ENCODE measurements at regions not wholly inside any gene's neighbourhood (a gene's known extent, or its start where the extent isn't known, plus 50 kb on each side); places are given as distances from the start of the nearest gene placed in this dataset.
A peak's percentile ranks its signal among the peaks of the same experiment; 100 is the strongest.

- no peak for DNase-seq (ENCODE audit: low spot score)
- WGBS (ENCODE audit: low lambda C conversion rate, missing lambda C conversion rate): 79% methylated on average over 1 of the region's 1 CpG
- H3K9me3 ChIP-seq (ENCODE audit: low read depth): no peaks in the 10 kb centered on the region
- H3K4me1 ChIP-seq (ENCODE audit: insufficient read depth): peaks cover 8% of the 10 kb centered on the region
- no peak overlapping the region for H2AFZ ChIP-seq
- H3K4me3 ChIP-seq: no peak overlapping the region
- TF ChIP-seq EZH2phosphoT487 (IDR thresholded peaks at IDR 0.05; ENCODE audit: low read depth, severe bottlenecking, unreplicated experiment): no peak
- no peak for TF ChIP-seq EZH2 (IDR thresholded peaks at IDR 0.05; ENCODE audit: borderline replicate concordance)
- TF ChIP-seq CTCF (IDR thresholded peaks at IDR 0.05; ENCODE audit: poor library complexity): no peak
- no peaks in the 10 kb centered on the region for H3K79me2 ChIP-seq
- no peaks in the 10 kb centered on the region for H3K9me2 ChIP-seq (replicated peaks; ENCODE audit: insufficient read depth)
- no peak overlapping the region for H3K4me2 ChIP-seq
- H3K27me3 ChIP-seq: no peaks in the 10 kb centered on the region
- no peaks in the 10 kb centered on the region for H4K20me1 ChIP-seq (ENCODE audit: insufficient read depth, poor library complexity, severe bottlenecking)
- peak overlapping the region; percentile 50 for H3K27ac ChIP-seq
- H3K36me3 ChIP-seq (replicated peaks; ENCODE audit: insufficient read depth, low read depth): no peaks in the 10 kb centered on the region
Measured at GRCh38 chr1:229164348-229164747, 106.6 kb upstream of the RAB4A start.

- H3K4me2 ChIP-seq: no peak overlapping the region
- no peak overlapping the region for H2AFZ ChIP-seq
- TF ChIP-seq CTCF (IDR thresholded peaks at IDR 0.05; ENCODE audit: poor library complexity) (no peak), EZH2phosphoT487 (IDR thresholded peaks at IDR 0.05; ENCODE audit: low read depth, severe bottlenecking, unreplicated experiment) (no peak), EZH2 (IDR thresholded peaks at IDR 0.05; ENCODE audit: borderline replicate concordance) (no peak)
- H3K79me2 ChIP-seq: no peaks in the 10 kb centered on the region
- H3K4me3 ChIP-seq: no peak overlapping the region
- H3K27ac ChIP-seq: peak overlapping the region; percentile 50
- 80% methylated on average over 12 of the region's 12 CpGs for WGBS (ENCODE audit: low lambda C conversion rate, missing lambda C conversion rate)
- no peaks in the 10 kb centered on the region for H3K9me2 ChIP-seq (replicated peaks; ENCODE audit: insufficient read depth)
- no peaks in the 10 kb centered on the region for H4K20me1 ChIP-seq (ENCODE audit: insufficient read depth, poor library complexity, severe bottlenecking)
- peaks cover 9% of the 10 kb centered on the region for H3K4me1 ChIP-seq (ENCODE audit: insufficient read depth)
- no peak for DNase-seq (ENCODE audit: low spot score)
- no peaks in the 10 kb centered on the region for H3K9me3 ChIP-seq (ENCODE audit: low read depth)
- no peaks in the 10 kb centered on the region for H3K36me3 ChIP-seq (replicated peaks; ENCODE audit: insufficient read depth, low read depth)
- no peaks in the 10 kb centered on the region for H3K27me3 ChIP-seq
Measured at GRCh38 chr1:229164836-229165735, 105.8 kb upstream of the RAB4A start.

- Histone ChIP-seq H3K4me1 (ENCODE audit: insufficient read depth) (peaks cover 17% of the 10 kb centered on the region), H3K4me3 (no peak overlapping the region), H3K36me3 (replicated peaks; ENCODE audit: insufficient read depth, low read depth) (no peaks in the 10 kb centered on the region), H4K20me1 (ENCODE audit: insufficient read depth, poor library complexity, severe bottlenecking) (no peaks in the 10 kb centered on the region), H3K27me3 (no peaks in the 10 kb centered on the region), H3K4me2 (no peak overlapping the region), H3K79me2 (no peaks in the 10 kb centered on the region), H2AFZ (no peak overlapping the region), H3K9me3 (ENCODE audit: low read depth) (no peaks in the 10 kb centered on the region), H3K27ac (no peak overlapping the region), H3K9me2 (replicated peaks; ENCODE audit: insufficient read depth) (no peaks in the 10 kb centered on the region)
- 87% methylated on average over 4 of the region's 4 CpGs for WGBS (ENCODE audit: low lambda C conversion rate, missing lambda C conversion rate)
- TF ChIP-seq CTCF (IDR thresholded peaks at IDR 0.05; ENCODE audit: poor library complexity) (no peak), EZH2 (IDR thresholded peaks at IDR 0.05; ENCODE audit: borderline replicate concordance) (no peak), EZH2phosphoT487 (IDR thresholded peaks at IDR 0.05; ENCODE audit: low read depth, severe bottlenecking, unreplicated experiment) (no peak)
- DNase-seq (ENCODE audit: low spot score): no peak
Measured at GRCh38 chr1:229167318-229167717, 103.6 kb upstream of the RAB4A start.

Data from hepatocyte (in vitro differentiated cells).